GM19468 (cell line): ENCODE measurements at regions not wholly inside any gene's neighbourhood (a gene's known extent, or its start where the extent isn't known, plus 50 kb on each side); places are given as distances from the start of the nearest gene placed in this dataset.

Experiments used
- ATAC-seq: cut with Tn5 transposase; IDR thresholded peaks from one replicate; pipeline ENCODE4 v1.9.1; 2021; ENCODE audit warnings: mild to moderate bottlenecking, moderate library complexity, moderate number of reproducible peaks; ENCODE audit not compliant: unreplicated experiment; ENCODE audit errors: extremely low read depth

DNA sequence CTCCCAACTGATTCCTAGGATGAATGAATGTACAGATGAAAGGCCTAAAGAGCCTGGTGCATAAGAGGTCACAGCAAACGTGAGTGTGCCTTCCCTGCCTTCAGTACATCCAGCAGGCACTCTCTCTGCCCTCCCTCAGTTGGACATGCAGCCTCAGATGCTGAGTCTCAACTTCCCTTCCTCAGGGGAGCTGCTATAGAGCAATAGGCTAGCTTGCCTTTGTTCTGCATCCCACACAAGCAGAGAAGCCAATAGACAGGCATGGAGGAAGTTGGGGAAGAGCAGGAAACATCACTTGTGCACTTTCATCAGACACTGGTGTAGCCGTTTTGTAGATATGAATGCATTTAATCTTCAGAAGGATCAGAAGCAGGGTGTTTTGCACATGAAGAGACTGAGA is 147.5 kb upstream of the THBS1 start:
- ATAC-seq: no peak

DNA sequence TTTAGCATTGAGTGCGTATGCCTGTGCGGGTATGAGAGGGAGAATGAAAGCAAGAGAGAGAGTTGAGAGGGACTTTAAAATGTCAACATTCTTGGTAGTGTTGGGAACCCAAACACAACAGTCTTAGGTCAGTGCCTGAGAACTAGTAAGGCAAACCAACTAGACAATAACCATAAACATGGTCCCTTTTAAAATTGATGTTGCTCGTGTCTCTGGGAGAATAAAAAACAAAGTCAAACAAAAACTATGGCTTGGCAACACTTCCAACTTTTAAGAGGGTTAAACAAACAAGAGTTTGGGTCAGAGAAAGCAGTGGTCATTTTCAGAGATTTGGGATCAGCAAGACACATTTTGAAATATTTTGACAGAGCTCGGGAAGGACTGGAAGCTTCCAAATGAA is 146.7 kb upstream of the THBS1 start:
- no peak for ATAC-seq

GRCh38 chr15:39434751-39435238 is 146.1 kb upstream of the THBS1 start:
- no peak for ATAC-seq

DNA sequence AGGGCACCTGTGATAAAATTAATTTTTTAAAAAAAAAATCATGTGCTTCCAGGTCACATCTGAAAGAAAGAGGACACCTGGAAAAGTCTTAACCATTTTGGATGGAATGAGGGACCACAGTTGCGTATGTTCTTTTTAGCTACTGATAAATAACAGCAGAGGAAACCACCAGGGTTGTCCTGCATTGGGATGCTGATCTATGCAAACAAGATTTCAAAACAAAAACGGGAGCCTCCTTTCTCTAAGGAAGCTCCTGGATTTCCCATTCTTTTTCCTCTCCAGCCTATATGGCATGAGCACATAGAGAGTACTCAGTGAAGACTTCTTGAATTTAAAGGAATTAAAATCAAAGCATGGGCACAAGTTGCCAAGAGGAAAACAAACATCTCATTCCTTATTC is 145.6 kb upstream of the THBS1 start:
- ATAC-seq: no peak

- ATAC-seq: no peak
These were observed 142.6 kb upstream of the THBS1 start for GRCh38 chr15:39438260-39438659.

DNA sequence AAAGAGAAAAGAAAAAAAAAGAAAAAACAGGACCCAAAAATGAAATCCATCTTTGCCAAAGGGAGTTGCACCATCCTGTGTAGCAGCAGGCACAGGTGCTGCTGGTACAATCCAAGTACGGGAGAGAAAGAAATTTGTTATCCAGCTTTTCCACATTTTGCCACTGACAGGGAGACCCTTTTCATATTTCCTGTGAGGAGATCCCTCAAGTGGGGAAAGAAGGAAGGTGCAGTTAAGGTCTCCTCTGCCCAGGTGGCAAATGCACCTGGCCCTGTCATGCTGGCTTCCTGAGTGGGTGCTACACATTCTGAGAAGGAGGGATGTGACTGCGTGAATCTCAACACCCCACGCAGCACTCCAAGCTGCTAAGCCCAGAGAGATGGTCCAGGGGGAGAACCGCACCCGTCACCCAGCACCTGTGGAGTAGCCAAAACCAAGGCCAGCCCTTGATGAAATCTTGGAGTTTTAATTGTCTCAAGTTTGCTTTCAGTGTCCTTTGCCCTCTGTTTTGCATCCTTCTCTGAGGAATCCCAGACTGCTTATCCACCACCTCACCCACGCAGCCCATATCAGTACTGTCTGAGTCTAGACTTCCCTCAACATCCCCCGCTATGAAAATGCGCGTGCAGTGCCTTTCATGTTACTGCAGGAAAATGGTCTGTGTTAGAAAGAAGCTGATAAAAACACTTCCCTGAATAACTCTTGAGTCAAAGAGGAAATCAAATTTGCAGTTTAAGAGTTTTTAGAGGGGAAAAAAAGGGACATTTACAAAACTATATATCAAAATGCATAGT is 141.9 kb upstream of the THBS1 start:
- no peak for ATAC-seq

DNA sequence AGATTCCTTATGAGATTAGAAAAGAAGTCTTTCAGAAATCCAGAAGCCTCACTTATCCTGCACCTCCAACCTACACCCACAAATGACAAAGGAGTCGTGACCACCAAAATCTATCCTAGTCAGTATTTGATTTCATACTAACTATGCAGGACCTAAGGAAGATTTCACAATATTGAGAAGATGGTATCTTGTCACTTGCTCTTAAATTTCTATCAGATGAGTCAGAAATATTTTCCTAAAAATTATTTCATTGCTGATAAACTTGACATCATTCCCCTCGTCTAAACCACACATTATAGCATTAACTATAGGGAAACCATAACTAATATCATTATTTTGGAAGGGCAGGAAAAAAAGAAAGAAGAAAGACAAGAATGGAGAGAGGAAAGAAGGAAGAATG is 138.0 kb upstream of the THBS1 start:
- ATAC-seq: no peak

DNA sequence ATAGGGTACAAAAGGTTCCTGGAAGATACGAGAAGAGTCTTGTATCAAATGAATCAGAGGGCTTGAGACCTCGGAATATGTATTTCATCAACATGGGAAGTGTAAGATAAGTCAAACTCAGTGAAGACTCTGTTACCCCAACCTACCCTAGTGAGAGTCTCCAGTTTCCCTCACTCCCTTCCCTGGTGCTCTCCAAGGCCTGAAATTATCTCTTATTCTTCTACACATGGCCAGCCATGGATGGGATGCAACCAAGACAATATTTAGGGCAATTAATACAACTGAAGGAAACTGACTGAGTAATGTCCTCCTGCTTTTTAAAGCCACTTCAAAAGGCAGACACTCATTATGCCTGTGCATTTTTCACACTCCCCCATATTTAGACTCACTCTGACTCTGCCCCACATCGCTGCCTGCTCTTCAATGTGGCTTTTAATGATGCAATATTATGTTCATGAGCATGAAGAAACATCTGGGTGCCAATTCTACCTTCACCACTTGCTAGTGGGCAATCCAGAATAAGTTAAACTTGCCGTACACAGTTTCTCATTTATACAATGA is 137.1 kb upstream of the THBS1 start:
- ATAC-seq: no peak

GRCh38 chr15:39444735-39445470 is 136.0 kb upstream of the THBS1 start:
- ATAC-seq: no peak

DNA sequence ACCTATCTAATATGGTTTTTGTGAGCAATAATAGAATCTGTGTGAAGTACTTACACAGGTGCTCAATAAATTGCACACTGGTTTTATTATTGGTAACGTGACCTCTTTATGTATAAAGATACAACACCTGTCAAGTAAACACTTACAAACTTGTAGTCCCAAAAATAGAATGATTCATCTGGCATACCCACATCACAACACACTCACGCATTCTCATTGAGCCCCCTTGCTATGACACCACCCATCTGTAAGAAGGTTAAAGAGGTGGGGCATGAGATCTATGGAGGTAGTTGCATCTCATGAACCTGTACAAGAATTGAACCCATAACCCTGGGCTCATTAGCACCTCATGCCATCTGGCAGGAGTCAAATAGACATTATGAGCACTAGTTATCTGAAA is 134.9 kb upstream of the THBS1 start:
- ATAC-seq: no peak

GRCh38 chr15:39447346-39447745 is 133.5 kb upstream of the THBS1 start:
- no peak for ATAC-seq

GRCh38 chr15:39447881-39448280 is 133.0 kb upstream of the THBS1 start:
- ATAC-seq: no peak

DNA sequence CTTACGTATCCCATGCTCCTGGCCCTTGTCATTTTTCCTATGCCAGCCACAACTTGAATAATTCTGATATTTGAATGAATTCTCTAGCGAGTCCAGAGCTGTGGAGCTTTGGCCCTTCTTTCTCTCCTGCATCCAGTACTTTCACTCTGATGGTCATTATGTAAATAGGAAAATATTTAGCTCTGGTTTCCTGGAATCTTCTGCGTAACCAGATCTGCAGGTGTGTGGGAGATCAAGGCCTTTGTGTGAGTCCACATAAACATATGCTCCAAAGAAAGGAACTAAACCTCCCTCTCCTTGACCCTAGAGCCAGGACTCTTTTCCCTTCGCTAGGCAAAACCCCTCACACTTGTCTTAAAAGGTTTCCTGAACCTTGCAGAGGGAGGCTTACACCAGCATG is 132.5 kb upstream of the THBS1 start:
- no peak for ATAC-seq

- no peak for ATAC-seq
These were observed 129.7 kb upstream of the THBS1 start for GRCh38 chr15:39451121-39451688.

GRCh38 chr15:39451871-39452270 is 129.0 kb upstream of the THBS1 start:
- ATAC-seq: no peak

- ATAC-seq: peak; percentile 68
These were observed 127.3 kb upstream of the THBS1 start for GRCh38 chr15:39453620-39454019.

GRCh38 chr15:39454189-39454986 is 126.5 kb upstream of the THBS1 start:
- ATAC-seq: no peak

DNA sequence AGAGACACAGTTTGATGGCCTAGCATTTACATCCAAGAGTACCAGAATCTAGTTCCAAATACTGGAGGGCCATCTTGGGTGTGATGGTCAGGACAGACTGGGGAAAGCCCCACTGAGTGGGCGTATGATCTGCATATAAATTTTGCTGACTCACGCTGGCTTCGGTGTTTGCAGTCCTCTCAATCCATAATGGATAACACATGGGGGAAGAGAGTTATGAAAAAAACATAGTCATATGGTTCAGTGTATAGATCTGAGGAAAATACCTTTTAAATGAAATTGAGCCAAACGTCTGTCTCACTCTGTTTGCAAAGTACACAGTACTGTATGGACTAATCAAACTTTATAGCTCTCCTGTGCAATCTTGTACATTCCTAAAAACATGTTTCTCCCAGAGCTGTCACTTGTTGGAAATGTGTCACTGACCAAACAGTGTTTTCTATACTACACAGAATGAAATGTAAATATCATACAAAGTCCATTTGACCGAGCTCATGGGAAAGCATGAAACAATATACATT is 125.3 kb upstream of the THBS1 start:
- ATAC-seq: no peak

GRCh38 chr15:39456159-39456558 is 124.7 kb upstream of the THBS1 start:
- ATAC-seq: no peak
